GM23338 (cell line): ENCODE measurements at regions not wholly inside any gene's neighbourhood (a gene's known extent, or its start where the extent isn't known, plus 50 kb on each side); places are given as distances from the start of the nearest gene placed in this dataset.

Source experiments
- ATAC-seq: fragments of 200-7000 bp; cut with Tn5 transposase; 3 replicates; pipeline ENCODE4 v1.9.1; 2020
- DNase-seq: peaks from one replicate; pipeline ENCODE4 v3.0.0-alpha.2; 2015; ENCODE audit warnings: low spot score
- H2AFZ ChIP-seq: fragments of 200-600 bp; sonication (generic); 2 replicates; pipeline ENCODE4 v1.8.0; 2016; ENCODE audit warnings: antibody characterized with exemption, mild to moderate bottlenecking, moderate library complexity
- H3F3A ChIP-seq: fragments of 200-600 bp; sonication (generic); replicated peaks from 2 replicates; pipeline ENCODE4 v1.8.0; 2017; ENCODE audit warnings: antibody characterized with exemption, mixed run types, low read depth
- H3K27ac ChIP-seq: fragments of 200-600 bp; sonication (generic); 2 replicates; pipeline ENCODE4 v1.6.1; 2016; ENCODE audit warnings: low read depth
- H3K27me3 ChIP-seq: fragments of 200-600 bp; sonication (generic); 2 replicates; pipeline ENCODE4 v1.8.0; 2016; ENCODE audit warnings: mild to moderate bottlenecking, mixed run types, moderate library complexity; ENCODE audit not compliant: insufficient read depth
- H3K36me3 ChIP-seq: fragments of 200-600 bp; sonication (generic); 2 replicates; pipeline ENCODE4 v1.8.0; 2016; ENCODE audit warnings: mild to moderate bottlenecking; ENCODE audit not compliant: insufficient read depth
- H3K4me1 ChIP-seq: fragments of 200-600 bp; sonication (generic); 2 replicates; pipeline ENCODE4 v1.8.0; 2016; ENCODE audit warnings: mild to moderate bottlenecking, moderate library complexity; ENCODE audit not compliant: insufficient read depth
- H3K4me2 ChIP-seq: fragments of 200-600 bp; sonication (generic); 2 replicates; pipeline ENCODE4 v1.7.1; 2017; ENCODE audit warnings: mixed run types
- H3K4me3 ChIP-seq: fragments of 200-600 bp; sonication (generic); 2 replicates; pipeline ENCODE4 v1.6.1; 2016; ENCODE audit warnings: mixed run types
- H3K79me2 ChIP-seq: fragments of 200-600 bp; sonication (generic); replicated peaks from 2 replicates; pipeline ENCODE4 v1.8.0; 2017; ENCODE audit warnings: mild to moderate bottlenecking; ENCODE audit not compliant: insufficient read depth
- H3K9me2 ChIP-seq: fragments of 200-600 bp; sonication (generic); 2 replicates; pipeline ENCODE4 v1.8.0; 2017; ENCODE audit not compliant: insufficient read depth
- H4K20me1 ChIP-seq: fragments of 200-600 bp; sonication (generic); replicated peaks from 2 replicates; pipeline ENCODE4 v1.8.0; 2017; ENCODE audit warnings: mild to moderate bottlenecking; ENCODE audit not compliant: insufficient read depth
- H3K27ac Mint-ChIP-seq: 2 replicates; pipeline ENCODE4 v1.8.0; 2020; ENCODE audit warnings: inconsistent platforms, mild to moderate bottlenecking, moderate library complexity, mixed read lengths
- H3K27me3 Mint-ChIP-seq: 3 replicates; pipeline ENCODE4 v1.8.0; 2022; ENCODE audit warnings: low read depth, mild to moderate bottlenecking, moderate library complexity, mixed read lengths, inconsistent platforms; ENCODE audit not compliant: insufficient read depth, poor library complexity
- H3K36me3 Mint-ChIP-seq: 3 replicates; pipeline ENCODE4 v1.8.0; 2021; ENCODE audit warnings: low read depth, mild to moderate bottlenecking, inconsistent platforms, moderate library complexity, mixed read lengths
- H3K4me1 Mint-ChIP-seq: 3 replicates; pipeline ENCODE4 v1.8.0; 2020; ENCODE audit warnings: mild to moderate bottlenecking, inconsistent platforms, mixed read lengths
- H3K4me3 Mint-ChIP-seq: 3 replicates; pipeline ENCODE4 v1.8.0; 2021; ENCODE audit warnings: moderate library complexity, mild to moderate bottlenecking, inconsistent platforms, mixed read lengths
- H3K9me3 Mint-ChIP-seq: 3 replicates; pipeline ENCODE4 v1.8.0; 2020; ENCODE audit warnings: moderate library complexity, mild to moderate bottlenecking, inconsistent platforms, mixed read lengths
- CTCF ChIP-seq, 2 experiments: fragments of 200-600 bp in 1 of 2; sonication (generic) in 1 of 2; conservative IDR thresholded peaks; 2 replicates each; pipeline versions ENCODE4 v1.5.1 to v1.6.1; 2016 to 2017; ENCODE audit warnings: antibody characterized with exemption in 2 of 2, low read depth in 2 of 2, mild to moderate bottlenecking in 2 of 2, moderate library complexity in 1 of 2
- ETS1 ChIP-seq: IDR thresholded peaks from 2 replicates; pipeline ENCODE4 v1.6.1; 2016; ENCODE audit warnings: antibody characterized with exemption
- EZH2phosphoT487 ChIP-seq: fragments of 200-600 bp; sonication (generic); IDR thresholded peaks from one replicate; pipeline ENCODE4 v1.8.1; 2018; ENCODE audit warnings: antibody characterized with exemption; ENCODE audit not compliant: unreplicated experiment
- JUNB ChIP-seq: IDR thresholded peaks from one replicate; pipeline ENCODE4 v1.6.1; 2016; ENCODE audit warnings: antibody characterized with exemption; ENCODE audit not compliant: unreplicated experiment
- NANOG ChIP-seq: IDR thresholded peaks from 2 replicates; pipeline ENCODE4 v1.6.1; 2016; ENCODE audit warnings: antibody characterized with exemption, borderline replicate concordance
- STAT1 ChIP-seq: IDR thresholded peaks from one replicate; pipeline ENCODE4 v1.6.1; 2016; ENCODE audit warnings: antibody characterized with exemption; ENCODE audit not compliant: unreplicated experiment
- ZNF114 ChIP-seq: fragments of 250-450 bp; sonication (Bioruptor Pico); IDR thresholded peaks from 2 replicates; pipeline ENCODE4 v1.5.0; 2020; ENCODE audit warnings: mild to moderate bottlenecking, moderate library complexity
- ZNF331 ChIP-seq: fragments of 250-450 bp; sonication (Bioruptor Pico); IDR thresholded peaks from 2 replicates; pipeline ENCODE4 v1.5.0; 2020; ENCODE audit warnings: low read depth, mild to moderate bottlenecking, moderate library complexity
- ZNF462 ChIP-seq: fragments of 250-450 bp; sonication (Bioruptor Pico); IDR thresholded peaks from 2 replicates; pipeline ENCODE4 v1.5.0; 2020; ENCODE audit warnings: mild to moderate bottlenecking, moderate library complexity

GRCh38 chrX:97714072-97714471, 830.4 kb downstream of the RPA4 start (continued):
- TF ChIP-seq ZNF462 (CRISPR knock-in tag): no peak
- TF ChIP-seq JUNB: no peak
- no peak for TF ChIP-seq STAT1

- Histone ChIP-seq H4K20me1 (no peaks in the 10 kb centered on the region), H3K4me1 (no peaks in the 10 kb centered on the region), H3K27me3 (no peaks in the 10 kb centered on the region), H3K27ac (no peak overlapping the region), H3K4me2 (no peak overlapping the region), H3K4me3 (no peak overlapping the region), H3K36me3 (no peaks in the 10 kb centered on the region), H3K9me2 (no peaks in the 10 kb centered on the region), H3F3A (no peaks in the 10 kb centered on the region), H2AFZ (no peak overlapping the region), H3K79me2 (no peaks in the 10 kb centered on the region)
- peak overlapping the region; percentile 71; the same call in 1 of the 2 replicates for H3K27ac Mint-ChIP-seq
- H3K27me3 Mint-ChIP-seq: peaks cover 2% of the 10 kb centered on the region
- H3K4me3 Mint-ChIP-seq: no peak overlapping the region
- H3K4me1 Mint-ChIP-seq: peaks cover 5% of the 10 kb centered on the region; the same call in 2 of the 3 replicates
- no peak for TF ChIP-seq JUNB
- no peak for DNase-seq
- H3K9me3 Mint-ChIP-seq: peaks cover 3% of the 10 kb centered on the region; the same call in 1 of the 3 replicates
- no peak for ATAC-seq
- 0 out of 3 replicates have a peak, but pooled peaks cover 5% of the 10 kb centered on the region for H3K36me3 Mint-ChIP-seq
Observed at GRCh38 chrX:97728215-97728614, 844.5 kb downstream of the RPA4 start.

- Mint-ChIP-seq H3K9me3 (peaks cover 11% of the 10 kb centered on the region), H3K27ac (no peak overlapping the region), H3K4me1 (no peaks in the 10 kb centered on the region; the same call in 2 of the 3 replicates), H3K36me3 (peaks cover 7% of the 10 kb centered on the region; the same call in 2 of the 3 replicates), H3K4me3 (no peak overlapping the region), H3K27me3 (no peaks in the 10 kb centered on the region)
- Histone ChIP-seq H3K4me2 (no peak overlapping the region), H3K79me2 (no peaks in the 10 kb centered on the region), H3K9me2 (no peaks in the 10 kb centered on the region), H3K36me3 (no peaks in the 10 kb centered on the region), H3K4me3 (no peak overlapping the region), H3K4me1 (no peaks in the 10 kb centered on the region), H3K27ac (no peak overlapping the region), H4K20me1 (no peaks in the 10 kb centered on the region), H3F3A (no peaks in the 10 kb centered on the region), H3K27me3 (no peaks in the 10 kb centered on the region), H2AFZ (no peak overlapping the region)
- no peak for ATAC-seq
- DNase-seq: no peak
- no peak for TF ChIP-seq CTCF (conservative IDR thresholded peaks at IDR 0.05; ENCODE audit: low read depth in 2 of 2)
- no peak for TF ChIP-seq ZNF114 (CRISPR knock-in tag)
- no peak for TF ChIP-seq EZH2phosphoT487
- TF ChIP-seq ZNF331 (CRISPR knock-in tag): no peak
- no peak for TF ChIP-seq ETS1
- no peak for TF ChIP-seq STAT1
- no peak for TF ChIP-seq NANOG
Observed at GRCh38 chrX:97740044-97740443, 856.3 kb downstream of the RPA4 start.
